ENCODE measurements at regions not wholly inside any gene's neighbourhood (a gene's known extent, or its start where the extent isn't known, plus 50 kb on each side); places are given as distances from the start of the nearest gene placed in this dataset.
"Not testable (repeated sequence)": the region's sequence is repeated elsewhere in the genome, so short reads cannot be mapped to it uniquely, and the experiment has no call there.

DNA sequence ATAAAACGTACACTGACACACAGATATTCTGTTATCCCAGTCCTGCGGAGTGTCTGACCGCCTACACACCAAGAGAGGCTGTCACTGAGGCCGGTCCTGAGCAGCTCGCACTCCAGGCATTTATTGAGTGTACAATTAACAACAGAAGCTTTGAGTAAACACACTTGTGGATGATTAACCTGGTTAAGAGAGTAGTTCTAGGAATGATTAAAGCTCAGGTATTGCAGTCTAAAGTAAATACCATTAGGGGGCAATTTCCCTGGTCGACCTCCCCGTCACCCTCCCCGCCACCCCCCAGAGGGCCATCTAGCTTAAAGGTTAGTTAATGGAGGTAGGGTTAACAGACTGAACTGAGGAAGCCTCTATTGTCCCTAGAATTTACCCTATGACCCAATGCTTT lies 1278.5 kb downstream of the NSUN3 start:
- no peak overlapping the region for H3K9ac ChIP-seq (ENCODE audit: low read length)
- H3K9me3 ChIP-seq (ENCODE audit: low read length), result no peaks in the 10 kb centered on the region
- H3K27me3 ChIP-seq (ENCODE audit: low read length), result no peaks in the 10 kb centered on the region
- no peaks in the 10 kb centered on the region for H3K79me2 ChIP-seq (ENCODE audit: low read length)
- POLR2A ChIA-PET (ENCODE audit: unreplicated experiment), result no interaction called here
- intact Hi-C loops (cut with micrococcal nuclease), result no loop called here
- H3K36me3 ChIP-seq (ENCODE audit: low read depth, low read length), result no peaks in the 10 kb centered on the region
- no peaks in the 10 kb centered on the region for H4K20me1 ChIP-seq (ENCODE audit: low read length)
- no TSS peak for BruUV-seq (replicated peaks)
- ATAC-seq (no peak), DNase-seq (no peak)
- no peak for TF ChIP-seq EZH2 (IDR thresholded peaks at IDR 0.05; ENCODE audit: low read length, unreplicated experiment)
- no peak for TF ChIP-seq EZH2phosphoT487 (IDR thresholded peaks at IDR 0.05; ENCODE audit: borderline replicate concordance, low read length)
- TF ChIP-seq, protein P1, sequence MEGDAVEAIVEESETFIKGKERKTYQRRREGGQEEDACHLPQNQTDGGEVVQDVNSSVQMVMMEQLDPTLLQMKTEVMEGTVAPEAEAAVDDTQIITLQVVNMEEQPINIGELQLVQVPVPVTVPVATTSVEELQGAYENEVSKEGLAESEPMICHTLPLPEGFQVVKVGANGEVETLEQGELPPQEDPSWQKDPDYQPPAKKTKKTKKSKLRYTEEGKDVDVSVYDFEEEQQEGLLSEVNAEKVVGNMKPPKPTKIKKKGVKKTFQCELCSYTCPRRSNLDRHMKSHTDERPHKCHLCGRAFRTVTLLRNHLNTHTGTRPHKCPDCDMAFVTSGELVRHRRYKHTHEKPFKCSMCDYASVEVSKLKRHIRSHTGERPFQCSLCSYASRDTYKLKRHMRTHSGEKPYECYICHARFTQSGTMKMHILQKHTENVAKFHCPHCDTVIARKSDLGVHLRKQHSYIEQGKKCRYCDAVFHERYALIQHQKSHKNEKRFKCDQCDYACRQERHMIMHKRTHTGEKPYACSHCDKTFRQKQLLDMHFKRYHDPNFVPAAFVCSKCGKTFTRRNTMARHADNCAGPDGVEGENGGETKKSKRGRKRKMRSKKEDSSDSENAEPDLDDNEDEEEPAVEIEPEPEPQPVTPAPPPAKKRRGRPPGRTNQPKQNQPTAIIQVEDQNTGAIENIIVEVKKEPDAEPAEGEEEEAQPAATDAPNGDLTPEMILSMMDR (conservative IDR thresholded peaks at IDR 0.05; ENCODE audit: low read depth, low read length), result no peak
- no peak overlapping the region for H3K4me3 ChIP-seq (ENCODE audit: low read length)
- no peak overlapping the region for H3K4me2 ChIP-seq (ENCODE audit: low read length)
- H3F3A ChIP-seq (ENCODE audit: low read length, unreplicated experiment), result no peaks in the 10 kb centered on the region
- no peak overlapping the region for H3K27ac ChIP-seq (ENCODE audit: low read length)
- CTCF ChIA-PET, result no interaction called here
- H3K9me2 ChIP-seq (replicated peaks; ENCODE audit: low read length), result no peaks in the 10 kb centered on the region
- H3K4me1 ChIP-seq (ENCODE audit: insufficient read depth, low read length), result no peaks in the 10 kb centered on the region
- no peak overlapping the region for H2AFZ ChIP-seq (ENCODE audit: low read length)

DNA sequence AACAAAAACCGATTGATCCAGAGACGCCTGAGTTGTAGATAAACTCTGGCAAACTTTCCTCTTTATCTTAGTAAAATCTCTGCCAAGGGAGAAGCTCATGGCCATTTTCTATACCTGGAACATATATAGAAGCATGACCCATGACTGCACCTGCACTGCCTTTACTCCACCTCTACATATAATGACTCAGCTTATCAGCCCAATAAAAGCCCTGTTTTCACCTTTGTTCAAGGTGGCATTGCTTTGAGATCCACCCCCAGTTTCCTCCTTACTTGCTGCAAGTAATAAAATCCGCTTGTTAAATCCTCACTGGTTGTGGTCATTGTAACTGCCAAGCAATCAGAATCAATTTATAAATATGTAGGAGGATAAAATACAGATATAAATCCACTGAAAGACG lies 1280.4 kb downstream of the NSUN3 start:
- H3K79me2 ChIP-seq (ENCODE audit: low read length), result no peaks in the 10 kb centered on the region
- H4K20me1 ChIP-seq (ENCODE audit: low read length), result no peaks in the 10 kb centered on the region
- no peaks in the 10 kb centered on the region for H3K9me2 ChIP-seq (replicated peaks; ENCODE audit: low read length)
- no peaks in the 10 kb centered on the region for H3K9me3 ChIP-seq (ENCODE audit: low read length)
- H3F3A ChIP-seq (ENCODE audit: low read length, unreplicated experiment), result no peaks in the 10 kb centered on the region
- ChIA-PET CTCF (no interaction called here), POLR2A (ENCODE audit: unreplicated experiment) (no interaction called here)
- H3K27me3 ChIP-seq (ENCODE audit: low read length), result no peaks in the 10 kb centered on the region
- TF ChIP-seq EZH2phosphoT487 (IDR thresholded peaks at IDR 0.05; ENCODE audit: borderline replicate concordance, low read length), result no peak
- H3K36me3 ChIP-seq (ENCODE audit: low read depth, low read length), result no peaks in the 10 kb centered on the region
- intact Hi-C loops (cut with micrococcal nuclease), result no loop called here
- H3K4me2 ChIP-seq (ENCODE audit: low read length), result no peak overlapping the region
- peak; percentile 51; the same call in 1 of the 2 replicates for ATAC-seq
- no peak overlapping the region for H3K4me3 ChIP-seq (ENCODE audit: low read length)
- BruUV-seq (replicated peaks), result no TSS peak
- no peaks in the 10 kb centered on the region for H3K4me1 ChIP-seq (ENCODE audit: insufficient read depth, low read length)
- H2AFZ ChIP-seq (ENCODE audit: low read length), result no peak overlapping the region
- H3K9ac ChIP-seq (ENCODE audit: low read length), result no peak overlapping the region
- no peak overlapping the region for H3K27ac ChIP-seq (ENCODE audit: low read length)
- peak; percentile 31 for DNase-seq

DNA sequence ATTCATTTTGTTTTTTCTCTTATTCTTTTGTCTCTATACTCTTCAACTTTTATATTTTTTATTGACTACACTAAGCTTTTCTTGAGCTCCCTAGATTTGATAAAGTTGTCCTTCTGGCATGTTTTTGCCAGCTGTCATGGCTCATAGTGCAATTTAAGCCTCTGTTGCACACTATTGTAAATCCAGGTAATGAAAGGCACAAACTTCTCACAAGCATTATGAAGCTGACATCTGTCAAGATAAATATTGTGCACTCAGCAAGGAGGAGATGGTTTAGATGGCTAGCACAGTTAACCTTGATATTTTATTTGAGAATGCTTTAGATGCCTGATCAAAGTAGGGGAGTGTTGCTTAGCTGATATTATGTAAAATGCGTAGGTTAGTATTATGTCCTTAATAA lies 1280.9 kb downstream of the NSUN3 start:
- Histone ChIP-seq H3K36me3 (ENCODE audit: low read depth, low read length) (no peaks in the 10 kb centered on the region), H3K4me3 (ENCODE audit: low read length) (no peak overlapping the region), H3K27me3 (ENCODE audit: low read length) (no peaks in the 10 kb centered on the region), H3K79me2 (ENCODE audit: low read length) (no peaks in the 10 kb centered on the region), H3K9me2 (replicated peaks; ENCODE audit: low read length) (no peaks in the 10 kb centered on the region), H3F3A (ENCODE audit: low read length, unreplicated experiment) (no peaks in the 10 kb centered on the region), H3K9ac (ENCODE audit: low read length) (no peak overlapping the region), H4K20me1 (ENCODE audit: low read length) (no peaks in the 10 kb centered on the region), H3K4me2 (ENCODE audit: low read length) (no peak overlapping the region), H3K27ac (ENCODE audit: low read length) (no peak overlapping the region), H3K9me3 (ENCODE audit: low read length) (no peaks in the 10 kb centered on the region), H3K4me1 (ENCODE audit: insufficient read depth, low read length) (no peaks in the 10 kb centered on the region), H2AFZ (ENCODE audit: low read length) (no peak overlapping the region)
- ChIA-PET POLR2A (ENCODE audit: unreplicated experiment) (no interaction called here), CTCF (no interaction called here)
- no TSS peak for BruUV-seq (replicated peaks)
- TF ChIP-seq, protein P1 (conservative IDR thresholded peaks at IDR 0.05; ENCODE audit: low read depth, low read length), result no peak
- no peak for TF ChIP-seq EZH2 (IDR thresholded peaks at IDR 0.05; ENCODE audit: low read length, unreplicated experiment)
- no peak for ATAC-seq
- intact Hi-C loops (cut with micrococcal nuclease), result no loop called here
- no peak for DNase-seq

DNA sequence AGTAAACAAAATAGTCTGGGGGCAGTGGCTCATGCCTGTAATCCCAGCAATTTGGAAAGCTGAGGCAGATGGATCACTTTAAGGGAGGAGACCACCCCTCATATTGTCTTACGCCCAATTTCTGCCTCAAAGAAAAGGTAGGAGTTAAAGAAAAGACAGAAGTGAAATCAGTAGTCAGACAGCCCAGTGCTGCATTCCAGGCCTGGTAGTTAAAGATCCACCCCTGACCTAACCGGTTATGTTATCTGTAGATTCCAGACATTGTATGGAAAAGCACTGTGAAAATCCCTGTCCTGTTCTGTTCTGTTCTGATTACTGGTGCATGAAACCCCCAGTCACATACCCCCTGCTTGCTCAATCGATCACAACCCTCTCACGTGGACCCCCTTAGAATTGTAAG lies 1285.1 kb downstream of the NSUN3 start:
- H3K4me2 ChIP-seq (ENCODE audit: low read length); H3K9me2 ChIP-seq (replicated peaks; ENCODE audit: low read length); H3K27me3 ChIP-seq (ENCODE audit: low read length); H3K27ac ChIP-seq (ENCODE audit: low read length); H3K4me1 ChIP-seq (ENCODE audit: insufficient read depth, low read length); CTCF ChIA-PET; H2AFZ ChIP-seq (ENCODE audit: low read length); H3K9ac ChIP-seq (ENCODE audit: low read length); intact Hi-C loops (cut with micrococcal nuclease); H3K4me3 ChIP-seq (ENCODE audit: low read length); H4K20me1 ChIP-seq (ENCODE audit: low read length); DNase-seq; H3K36me3 ChIP-seq (ENCODE audit: low read depth, low read length); H3F3A ChIP-seq (ENCODE audit: low read length, unreplicated experiment); H3K79me2 ChIP-seq (ENCODE audit: low read length); BruUV-seq (replicated peaks); ATAC-seq; H3K9me3 ChIP-seq (ENCODE audit: low read length): not testable (repeated sequence)
- POLR2A ChIA-PET (ENCODE audit: unreplicated experiment), result interaction anchor here (0.6 kb wide), 1 partner anchor 75 kb away, joined by 5 read pairs; no protein-coding TSS in a partner anchor

Measured in PC-3 (cell line).